GM19467 (cell line): ENCODE measurements at regions not wholly inside any gene's neighbourhood (a gene's known extent, or its start where the extent isn't known, plus 50 kb on each side); places are given as distances from the start of the nearest gene placed in this dataset.

Experiments used
- ATAC-seq: cut with Tn5 transposase; IDR thresholded peaks from one replicate; pipeline ENCODE4 v1.9.1; 2021; ENCODE audit warnings: mild to moderate bottlenecking, moderate library complexity; ENCODE audit not compliant: unreplicated experiment

GRCh38 chr12:103093499-103094106 lies 136.1 kb downstream of the ASCL1 start:
- no peak for ATAC-seq

- no peak for ATAC-seq
Measured at GRCh38 chr12:103097496-103097895, 140.0 kb downstream of the ASCL1 start.

GRCh38 chr12:103100257-103100831 lies 142.9 kb downstream of the ASCL1 start:
- ATAC-seq, result no peak

GRCh38 chr12:103102225-103102744 lies 144.8 kb downstream of the ASCL1 start:
- ATAC-seq, result peak; percentile 61

- ATAC-seq, result peak; percentile 60
Measured at GRCh38 chr12:103105971-103106597, 148.6 kb downstream of the ASCL1 start.

GRCh38 chr12:103109861-103110260 lies 152.4 kb downstream of the ASCL1 start:
- ATAC-seq, result no peak

- ATAC-seq, result peak; percentile 98
Measured at GRCh38 chr12:103114296-103115055, 157.0 kb downstream of the ASCL1 start.

- ATAC-seq, result no peak
Measured at GRCh38 chr12:103128862-103129501, 171.5 kb downstream of the ASCL1 start.

GRCh38 chr12:103130564-103130963 lies 173.1 kb downstream of the ASCL1 start:
- ATAC-seq, result no peak

GRCh38 chr12:103138538-103138937 lies 181.1 kb downstream of the ASCL1 start:
- no peak for ATAC-seq

- no peak for ATAC-seq
Measured at GRCh38 chr12:103139876-103140275, 182.4 kb downstream of the ASCL1 start.

- ATAC-seq, result no peak
Measured at GRCh38 chr12:103140286-103140685, 182.8 kb downstream of the ASCL1 start.

- no peak for ATAC-seq
Measured at GRCh38 chr12:103144278-103144677, 186.8 kb downstream of the ASCL1 start.

GRCh38 chr12:103160622-103161021 lies 203.1 kb downstream of the ASCL1 start:
- no peak for ATAC-seq

GRCh38 chr12:103161582-103162362 lies 204.3 kb downstream of the ASCL1 start:
- no peak for ATAC-seq

- no peak for ATAC-seq
Measured at GRCh38 chr12:103166949-103167348, 209.5 kb downstream of the ASCL1 start.

- ATAC-seq, result no peak
Measured at GRCh38 chr12:103172447-103173112, 215.1 kb downstream of the ASCL1 start.

GRCh38 chr12:103175625-103176024 lies 218.2 kb downstream of the ASCL1 start:
- ATAC-seq, result no peak

- ATAC-seq, result no peak
Measured at GRCh38 chr12:103177639-103178255, 220.3 kb downstream of the ASCL1 start.
